H9 (cell line): ENCODE measurements at regions not wholly inside any gene's neighbourhood (a gene's known extent, or its start where the extent isn't known, plus 50 kb on each side); places are given as distances from the start of the nearest gene placed in this dataset.

Experiments
- DNase-seq: peaks from one replicate; pipeline ENCODE4 v3.0.0-alpha.2; 2017
- H2AFZ ChIP-seq: one replicate; pipeline ENCODE4 v1.6.1; 2013; ENCODE audit warnings: mild to moderate bottlenecking, low read length, control low read depth, moderate library complexity
- H2AK5ac ChIP-seq: 2 replicates; pipeline ENCODE4 v1.6.1; 2013; ENCODE audit warnings: low read length, control low read depth, mixed read lengths; ENCODE audit not compliant: insufficient read length
- H2BK120ac ChIP-seq: one replicate; pipeline ENCODE4 v1.6.1; 2013; ENCODE audit warnings: low read depth, mild to moderate bottlenecking, low read length, control low read depth, inconsistent platforms; ENCODE audit not compliant: poor library complexity, severe bottlenecking
- H2BK12ac ChIP-seq: 2 replicates; pipeline ENCODE4 v1.6.1; 2013; ENCODE audit warnings: low read length, control low read depth, mixed read lengths, low read depth; ENCODE audit not compliant: insufficient read length
- H2BK15ac ChIP-seq: 2 replicates; pipeline ENCODE4 v1.6.1; 2013; ENCODE audit warnings: low read depth, low read length, control low read depth
- H2BK20ac ChIP-seq: one replicate; pipeline ENCODE4 v1.6.1; 2013; ENCODE audit warnings: low read depth, mild to moderate bottlenecking, low read length, control low read depth, inconsistent platforms; ENCODE audit not compliant: poor library complexity, severe bottlenecking
- H2BK5ac ChIP-seq: 2 replicates; pipeline ENCODE4 v1.6.1; 2013; ENCODE audit warnings: low read length, control low read depth, mixed read lengths; ENCODE audit not compliant: insufficient read length
- H3K14ac ChIP-seq: 2 replicates; pipeline ENCODE4 v1.6.1; 2013; ENCODE audit warnings: low read length, control low read depth; ENCODE audit not compliant: insufficient read depth
- H3K18ac ChIP-seq: 2 replicates; pipeline ENCODE4 v1.6.1; 2013; ENCODE audit warnings: low read depth, mild to moderate bottlenecking, mixed read lengths, low read length, control low read depth; ENCODE audit not compliant: insufficient read length
- H3K23ac ChIP-seq: 2 replicates; pipeline ENCODE4 v1.6.1; 2013; ENCODE audit warnings: low read length, control low read depth, mixed read lengths, low read depth; ENCODE audit not compliant: insufficient read length
- H3K23me2 ChIP-seq: 2 replicates; pipeline ENCODE4 v1.6.1; 2013; ENCODE audit warnings: low read depth, mild to moderate bottlenecking, mixed read lengths, low read length, control low read depth; ENCODE audit not compliant: insufficient read length, poor library complexity, severe bottlenecking
- H3K27ac ChIP-seq: 2 replicates; pipeline ENCODE4 v1.5.1; 2013; ENCODE audit warnings: low read length, control low read depth, mixed read lengths, low read depth; ENCODE audit not compliant: insufficient read length
- H3K27me3 ChIP-seq: 2 replicates; pipeline ENCODE4 v1.6.1; 2013; ENCODE audit warnings: low read length, control low read depth, inconsistent platforms; ENCODE audit not compliant: insufficient read depth
- H3K4ac ChIP-seq: 2 replicates; pipeline ENCODE4 v1.6.1; 2013; ENCODE audit warnings: low read depth, mild to moderate bottlenecking, control low read depth, inconsistent platforms, low read length, moderate library complexity
- H3K4me1 ChIP-seq: 2 replicates; pipeline ENCODE4 v1.6.1; 2013; ENCODE audit warnings: low read length, control low read depth, inconsistent platforms; ENCODE audit not compliant: insufficient read depth
- H3K4me2 ChIP-seq: 2 replicates; pipeline ENCODE4 v1.6.1; 2013; ENCODE audit warnings: low read length, control low read depth, mixed read lengths; ENCODE audit not compliant: insufficient read length, insufficient read depth
- H3K56ac ChIP-seq: 2 replicates; pipeline ENCODE4 v1.6.1; 2013; ENCODE audit warnings: low read depth, mild to moderate bottlenecking, mixed read lengths, low read length, control low read depth; ENCODE audit not compliant: insufficient read length
- H3K79me1 ChIP-seq: 2 replicates; pipeline ENCODE4 v1.6.1; 2013; ENCODE audit warnings: low read depth, mild to moderate bottlenecking, moderate library complexity, low read length, control low read depth, inconsistent platforms; ENCODE audit not compliant: insufficient read depth, poor library complexity, severe bottlenecking
- H3K79me2 ChIP-seq: 2 replicates; pipeline ENCODE4 v1.6.1; 2013; ENCODE audit warnings: low read length, control low read depth, inconsistent platforms; ENCODE audit not compliant: insufficient read depth
- H3K9ac ChIP-seq: 2 replicates; pipeline ENCODE4 v1.6.1; 2013; ENCODE audit warnings: low read length, control low read depth, mixed read lengths; ENCODE audit not compliant: insufficient read length; ENCODE audit errors: extremely low read depth
- H3K9me3 ChIP-seq: one replicate; pipeline ENCODE4 v1.6.1; 2013; ENCODE audit warnings: low read depth, low read length, inconsistent platforms; ENCODE audit not compliant: control insufficient read depth
- H3T11ph ChIP-seq: one replicate; pipeline ENCODE4 v1.6.1; 2013; ENCODE audit warnings: mild to moderate bottlenecking, low read length, control low read depth, inconsistent platforms
- H4K20me1 ChIP-seq: one replicate; pipeline ENCODE4 v1.6.1; 2013; ENCODE audit not compliant: control insufficient read depth, insufficient read length, insufficient read depth
- H4K5ac ChIP-seq: 2 replicates; pipeline ENCODE4 v1.6.1; 2013; ENCODE audit warnings: low read depth, mild to moderate bottlenecking, mixed read lengths, low read length, control low read depth; ENCODE audit not compliant: insufficient read length
- H4K8ac ChIP-seq: replicated peaks from 2 replicates; pipeline ENCODE4 v1.6.1; 2013; ENCODE audit warnings: low read length, control low read depth, mixed read lengths, low read depth; ENCODE audit not compliant: insufficient read length
- H4K91ac ChIP-seq: 2 replicates; pipeline ENCODE4 v1.6.1; 2013; ENCODE audit warnings: low read depth, mild to moderate bottlenecking, moderate library complexity, mixed read lengths, low read length, control low read depth; ENCODE audit not compliant: insufficient read length
- H3K27ac Mint-ChIP-seq, 3 experiments: 2 replicates in 2 of 3; 3 replicates in 1 of 3; pipeline ENCODE4 v1.8.0; 2020 to 2021; ENCODE audit warnings: mixed read lengths in 3 of 3, mild to moderate bottlenecking in 1 of 3, moderate library complexity in 1 of 3
- H3K27me3 Mint-ChIP-seq: 2 replicates; pipeline ENCODE4 v1.8.0; 2021; ENCODE audit warnings: low read depth, mild to moderate bottlenecking, moderate library complexity, mixed read lengths
- H3K36me3 Mint-ChIP-seq, 3 experiments: 2 replicates in 2 of 3; 3 replicates in 1 of 3; pipeline ENCODE4 v1.8.0; 2020 to 2021; ENCODE audit warnings: low read depth in 3 of 3, mixed read lengths in 3 of 3; ENCODE audit not compliant: insufficient read depth in 1 of 3
- H3K4me1 Mint-ChIP-seq, 2 experiments: 2 replicates each; pipeline ENCODE4 v1.8.0; 2020; ENCODE audit warnings: mixed read lengths in 2 of 2
- H3K4me3 Mint-ChIP-seq, 2 experiments: 2 replicates in 1 of 2; 3 replicates in 1 of 2; pipeline ENCODE4 v1.8.0; 2020 to 2021; ENCODE audit warnings: mild to moderate bottlenecking in 2 of 2, mixed read lengths in 2 of 2, moderate library complexity in 1 of 2
- H3K9me3 Mint-ChIP-seq, 2 experiments: 2 replicates in 1 of 2; 3 replicates in 1 of 2; pipeline ENCODE4 v1.8.0; 2020; ENCODE audit warnings: mild to moderate bottlenecking in 2 of 2, mixed read lengths in 2 of 2, moderate library complexity in 1 of 2
- WGBS: extraction: QIAGEN DNeasy Blood & Tissue Kit; methylation state at CpG from one replicate; pipeline ENCODE4 v1.1.7; 2013; ENCODE audit warnings: missing lambda C conversion rate, low lambda C conversion rate, mixed read lengths; ENCODE audit not compliant: insufficient read length; ENCODE audit errors: extremely low coverage; 5-methylcytosine and 5-hydroxymethylcytosine counted together
- TF ChIP-seq, protein P1 (sequence below): fragments of 200-600 bp; sonication (generic); conservative IDR thresholded peaks from 3 replicates; pipeline ENCODE4 v1.8.0; 2021; ENCODE audit warnings: antibody characterized with exemption, mild to moderate bottlenecking

DNA sequence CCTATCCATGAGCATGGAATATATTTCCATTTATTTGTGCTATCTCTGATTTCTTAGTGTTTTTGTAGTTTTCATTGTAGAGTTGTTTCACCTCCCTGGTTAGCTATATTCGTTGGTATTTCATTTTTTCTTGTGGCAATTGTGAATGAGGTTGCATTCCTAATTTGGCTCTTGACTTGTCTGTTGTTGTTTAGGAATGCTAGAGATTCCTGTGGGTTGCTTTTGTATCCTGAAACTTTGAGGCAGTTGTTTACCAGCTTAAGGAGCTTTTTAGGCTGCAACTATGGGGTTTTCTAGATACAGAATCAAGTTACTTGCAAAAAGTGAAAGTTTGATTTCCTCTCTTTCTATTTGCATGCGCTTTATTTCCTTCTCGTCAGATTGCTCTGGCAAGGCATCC, 304.7 kb upstream of the GRM3 start:
- Histone ChIP-seq H2BK5ac (no peak overlapping the region), H3K79me2 (no peaks in the 10 kb centered on the region), H3T11ph (no peak overlapping the region), H3K4me1 (peaks cover 8% of the 10 kb centered on the region; the same call in 1 of the 2 replicates), H3K27me3 (no peaks in the 10 kb centered on the region), H2AK5ac (no peak overlapping the region), H3K18ac (no peak overlapping the region), H2BK120ac (no peak overlapping the region), H4K91ac (no peak overlapping the region), H2BK12ac (no peak overlapping the region), H2BK20ac (no peak overlapping the region), H4K8ac (no peak overlapping the region), H3K9me3 (no peaks in the 10 kb centered on the region), H3K4me2 (no peak overlapping the region), H3K79me1 (no peaks in the 10 kb centered on the region), H3K56ac (no peak overlapping the region), H3K4ac (no peak overlapping the region), H2BK15ac (no peak overlapping the region), H3K27ac (peak overlapping the region; percentile 51), H4K20me1 (no peaks in the 10 kb centered on the region), H4K5ac (no peak overlapping the region), H3K23me2 (no peaks in the 10 kb centered on the region), H3K9ac (no peak overlapping the region), H2AFZ (no peak overlapping the region), H3K23ac (no peak overlapping the region), H3K14ac (no peak overlapping the region)
- TF ChIP-seq, protein P1, sequence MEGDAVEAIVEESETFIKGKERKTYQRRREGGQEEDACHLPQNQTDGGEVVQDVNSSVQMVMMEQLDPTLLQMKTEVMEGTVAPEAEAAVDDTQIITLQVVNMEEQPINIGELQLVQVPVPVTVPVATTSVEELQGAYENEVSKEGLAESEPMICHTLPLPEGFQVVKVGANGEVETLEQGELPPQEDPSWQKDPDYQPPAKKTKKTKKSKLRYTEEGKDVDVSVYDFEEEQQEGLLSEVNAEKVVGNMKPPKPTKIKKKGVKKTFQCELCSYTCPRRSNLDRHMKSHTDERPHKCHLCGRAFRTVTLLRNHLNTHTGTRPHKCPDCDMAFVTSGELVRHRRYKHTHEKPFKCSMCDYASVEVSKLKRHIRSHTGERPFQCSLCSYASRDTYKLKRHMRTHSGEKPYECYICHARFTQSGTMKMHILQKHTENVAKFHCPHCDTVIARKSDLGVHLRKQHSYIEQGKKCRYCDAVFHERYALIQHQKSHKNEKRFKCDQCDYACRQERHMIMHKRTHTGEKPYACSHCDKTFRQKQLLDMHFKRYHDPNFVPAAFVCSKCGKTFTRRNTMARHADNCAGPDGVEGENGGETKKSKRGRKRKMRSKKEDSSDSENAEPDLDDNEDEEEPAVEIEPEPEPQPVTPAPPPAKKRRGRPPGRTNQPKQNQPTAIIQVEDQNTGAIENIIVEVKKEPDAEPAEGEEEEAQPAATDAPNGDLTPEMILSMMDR, result no peak
- H3K4me3 Mint-ChIP-seq, result no peak overlapping the region
- H3K4me1 Mint-ChIP-seq, result peaks cover 24 to 25% of the 10 kb centered on the region in 2 experiments
- no peak for DNase-seq
- H3K27me3 Mint-ChIP-seq, result no peaks in the 10 kb centered on the region
- peak overlapping the region; percentile 60 to 81 (median 75); a peak in 5 of 7 replicates for H3K27ac Mint-ChIP-seq
- H3K36me3 Mint-ChIP-seq, result peaks cover 0 to 10% (median 0%) of the 10 kb centered on the region in 3 experiments; a peak in 2 of 7 replicates
- H3K9me3 Mint-ChIP-seq, result peaks cover 0 to 6% of the 10 kb centered on the region in 2 experiments; a peak in 1 of 5 replicates
- WGBS, result no CpG with 5 or more reads among the region's 3 CpGs
